GM18909 (cell line): ENCODE measurements at regions not wholly inside any gene's neighbourhood (a gene's known extent, or its start where the extent isn't known, plus 50 kb on each side); places are given as distances from the start of the nearest gene placed in this dataset.

Experiments used
- ATAC-seq: cut with Tn5 transposase; IDR thresholded peaks from one replicate; pipeline ENCODE4 v1.9.1; 2021; ENCODE audit warnings: mild to moderate bottlenecking; ENCODE audit not compliant: unreplicated experiment, poor library complexity

DNA sequence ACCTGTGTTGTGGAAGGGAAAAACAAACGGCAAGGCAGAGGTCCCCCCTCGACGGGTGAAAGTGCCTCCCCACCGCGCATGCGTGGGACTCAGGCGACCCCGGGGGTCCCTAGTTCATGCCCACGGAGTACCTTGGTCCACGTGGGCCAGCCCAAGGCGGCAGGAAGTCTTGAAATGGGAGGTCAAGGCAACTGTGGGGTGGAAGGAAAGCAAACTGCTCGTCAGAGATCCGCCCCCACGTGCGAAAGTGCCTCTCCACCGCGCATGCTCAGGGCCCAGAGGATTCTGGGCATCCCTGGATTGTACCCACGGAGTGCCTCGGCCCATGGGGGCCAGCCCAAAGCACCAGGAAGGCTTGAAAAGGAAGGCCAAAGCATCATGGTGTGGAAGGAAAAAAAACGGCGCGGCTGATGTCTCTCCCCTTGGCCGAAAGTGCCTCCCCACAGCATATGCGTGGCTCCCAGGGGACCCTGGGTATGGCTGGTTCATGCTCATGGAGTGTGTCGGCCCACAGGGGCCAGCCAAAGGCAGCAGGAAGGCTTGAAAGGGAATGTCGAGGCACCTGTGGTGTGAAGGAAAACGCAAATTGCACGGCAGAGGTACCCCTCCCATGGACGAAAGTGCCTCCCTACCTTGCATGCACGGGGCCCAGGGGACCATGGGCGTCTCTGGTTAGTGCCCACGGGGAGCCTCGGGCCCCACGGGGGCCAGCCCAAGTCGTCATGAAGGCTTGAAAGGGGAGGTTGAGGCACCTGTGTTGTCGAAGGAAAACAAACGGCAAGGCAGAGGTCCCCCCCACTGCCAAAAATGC lies 369.7 kb downstream of the ALG10 start:
- ATAC-seq, result no peak

DNA sequence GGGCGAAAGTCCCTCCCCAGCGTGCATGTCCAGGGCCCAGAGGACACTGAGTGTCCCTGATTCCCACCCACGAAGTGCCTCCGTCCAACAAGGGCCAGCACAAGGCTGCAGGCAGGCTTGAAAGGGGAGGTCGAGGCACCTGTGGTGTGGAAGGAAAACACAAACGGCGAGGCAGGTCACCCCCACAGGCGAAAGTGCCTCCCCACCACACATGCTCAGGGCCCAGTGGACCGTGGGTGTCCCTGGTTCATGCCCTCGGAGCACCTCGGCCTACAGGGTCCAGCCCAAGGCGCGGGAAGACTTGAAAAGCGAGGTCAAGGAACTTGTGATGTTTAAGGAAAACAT lies 370.4 kb downstream of the ALG10 start:
- ATAC-seq, result no peak

DNA sequence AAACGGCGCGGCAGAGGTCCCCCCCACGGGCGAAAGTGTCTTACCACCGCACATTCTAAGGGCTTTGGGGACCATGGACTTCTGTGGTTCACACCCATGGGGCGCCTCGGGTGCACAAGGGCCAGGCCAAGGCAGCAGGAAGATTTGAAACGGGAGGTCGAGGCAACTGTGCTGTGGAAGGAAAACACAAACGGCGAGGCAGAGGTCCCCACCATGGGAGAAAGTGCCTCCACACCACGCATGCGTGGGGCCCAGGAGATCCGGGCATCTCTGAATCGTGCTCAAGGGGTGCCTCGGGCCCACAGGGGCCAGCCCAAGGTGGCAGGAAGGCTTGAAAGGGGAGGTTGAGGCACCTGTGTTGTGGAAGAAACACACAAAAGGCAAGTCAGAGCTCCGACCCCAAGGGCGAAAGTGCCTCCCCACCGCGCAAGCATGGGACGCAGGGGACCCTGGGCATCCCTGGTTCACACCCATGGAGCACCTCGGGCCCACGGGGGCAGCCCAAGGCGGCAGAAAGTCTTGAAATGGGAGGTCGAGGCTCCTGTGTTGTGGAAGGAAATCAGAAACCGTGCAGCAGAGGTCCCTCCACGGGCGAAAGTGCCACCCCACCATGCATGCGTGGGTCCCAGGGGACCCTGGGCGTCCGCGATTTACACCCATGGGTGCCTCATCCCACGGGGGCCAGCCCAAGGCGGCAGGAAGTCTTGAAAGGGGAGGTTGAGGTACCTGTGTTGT lies 371.0 kb downstream of the ALG10 start:
- no peak for ATAC-seq

DNA sequence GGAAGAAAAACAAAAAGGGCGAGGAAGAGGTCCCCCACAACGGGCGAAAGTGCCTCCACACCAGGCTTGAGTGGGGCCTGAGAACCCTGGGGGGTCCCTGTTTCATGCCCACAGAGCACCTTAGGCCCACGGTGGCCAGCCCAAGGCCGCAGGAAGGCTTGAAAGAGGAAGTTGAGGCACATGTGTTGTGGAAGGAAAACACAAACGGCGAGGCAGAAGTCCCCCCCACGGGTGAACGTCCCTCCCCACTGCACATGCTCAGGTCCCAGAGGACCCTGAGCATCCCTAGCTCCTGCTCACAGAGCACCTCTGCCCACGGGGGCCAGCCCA lies 371.5 kb downstream of the ALG10 start:
- ATAC-seq, result no peak

DNA sequence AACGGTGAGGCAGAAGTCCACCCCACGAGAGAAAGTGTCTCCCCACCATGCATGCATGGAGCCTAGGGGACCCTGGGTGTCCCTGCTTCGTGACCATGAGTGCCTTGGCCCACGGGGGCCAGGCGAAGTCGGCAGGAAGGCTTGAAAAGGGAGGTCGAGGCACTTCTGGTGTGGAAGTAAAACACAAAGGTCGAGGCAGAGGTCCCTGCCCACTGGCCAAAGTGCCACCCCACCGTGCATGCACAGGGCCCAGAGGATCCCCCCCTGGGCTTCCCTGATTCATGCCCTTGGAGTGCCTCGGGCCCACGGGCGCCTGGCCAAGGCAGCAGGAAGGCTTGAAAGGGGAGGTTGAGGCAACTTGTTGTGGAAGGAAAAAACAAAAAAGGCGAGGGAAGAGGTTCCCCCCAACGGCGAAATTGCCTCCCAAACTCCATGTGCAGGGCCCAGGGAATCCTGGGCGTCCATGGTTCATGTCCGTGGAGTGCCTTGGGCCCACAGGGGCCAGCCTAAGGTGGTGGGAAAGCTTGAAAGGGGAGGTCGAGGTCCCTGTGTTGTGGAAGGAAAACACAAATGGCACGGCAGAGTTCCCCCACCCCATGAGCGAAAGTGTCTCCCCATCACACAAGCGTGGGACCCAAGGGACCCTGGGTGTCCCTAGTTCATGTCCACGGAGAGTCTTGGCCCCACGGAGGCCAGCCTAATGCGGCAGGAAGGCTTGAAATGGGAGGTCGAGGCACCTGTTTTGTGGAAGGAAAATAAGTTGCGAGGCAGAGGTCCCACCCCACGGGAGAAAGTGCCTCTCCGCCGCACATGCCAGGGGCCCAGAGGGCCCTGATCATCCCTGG lies 372.1 kb downstream of the ALG10 start:
- ATAC-seq, result no peak

DNA sequence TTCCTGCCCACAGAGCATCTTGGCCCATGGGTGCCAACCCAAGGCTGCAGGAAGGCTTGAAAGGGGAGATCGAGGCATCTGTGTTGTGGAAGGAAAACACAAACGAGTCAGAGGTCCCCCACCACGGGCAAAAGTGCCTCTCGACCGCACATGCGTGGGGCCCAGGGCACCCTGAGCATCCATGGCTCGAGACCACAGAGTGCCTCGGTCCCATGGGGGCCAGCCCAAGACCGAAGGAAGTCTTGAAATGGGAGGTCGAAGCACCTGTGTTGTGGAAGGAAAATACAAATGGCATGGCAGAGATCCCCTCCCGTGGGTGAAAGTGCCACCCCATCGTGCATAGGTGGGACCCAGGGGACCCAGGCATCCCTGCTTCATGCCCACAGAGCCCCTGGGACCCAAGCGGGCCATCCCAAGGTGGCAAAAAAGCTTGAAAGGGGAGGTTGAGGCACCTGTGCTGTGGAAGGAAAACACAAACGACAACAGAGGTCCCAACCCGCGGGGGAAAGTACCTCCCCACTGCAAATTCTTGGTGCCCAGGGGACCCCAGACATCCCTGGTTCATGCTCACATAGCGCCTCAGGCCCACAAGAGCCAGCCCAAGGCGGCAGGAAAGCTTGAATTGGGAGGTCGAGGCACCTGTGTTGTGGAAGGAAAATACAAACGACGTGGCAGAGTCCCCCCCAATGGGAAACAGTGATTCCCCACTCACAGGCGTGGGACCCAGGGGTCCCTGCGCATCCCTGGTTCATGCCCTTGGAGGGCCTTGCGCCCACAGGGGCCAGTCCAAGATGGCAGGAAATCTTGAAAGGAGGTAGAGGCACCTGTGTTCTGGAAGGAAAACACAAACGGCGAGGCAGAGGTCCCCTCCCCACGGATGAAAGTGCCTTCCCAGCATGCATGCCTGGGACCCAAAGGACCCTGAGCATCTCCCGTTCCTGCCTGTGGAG lies 373.0 kb downstream of the ALG10 start:
- ATAC-seq, result no peak

DNA sequence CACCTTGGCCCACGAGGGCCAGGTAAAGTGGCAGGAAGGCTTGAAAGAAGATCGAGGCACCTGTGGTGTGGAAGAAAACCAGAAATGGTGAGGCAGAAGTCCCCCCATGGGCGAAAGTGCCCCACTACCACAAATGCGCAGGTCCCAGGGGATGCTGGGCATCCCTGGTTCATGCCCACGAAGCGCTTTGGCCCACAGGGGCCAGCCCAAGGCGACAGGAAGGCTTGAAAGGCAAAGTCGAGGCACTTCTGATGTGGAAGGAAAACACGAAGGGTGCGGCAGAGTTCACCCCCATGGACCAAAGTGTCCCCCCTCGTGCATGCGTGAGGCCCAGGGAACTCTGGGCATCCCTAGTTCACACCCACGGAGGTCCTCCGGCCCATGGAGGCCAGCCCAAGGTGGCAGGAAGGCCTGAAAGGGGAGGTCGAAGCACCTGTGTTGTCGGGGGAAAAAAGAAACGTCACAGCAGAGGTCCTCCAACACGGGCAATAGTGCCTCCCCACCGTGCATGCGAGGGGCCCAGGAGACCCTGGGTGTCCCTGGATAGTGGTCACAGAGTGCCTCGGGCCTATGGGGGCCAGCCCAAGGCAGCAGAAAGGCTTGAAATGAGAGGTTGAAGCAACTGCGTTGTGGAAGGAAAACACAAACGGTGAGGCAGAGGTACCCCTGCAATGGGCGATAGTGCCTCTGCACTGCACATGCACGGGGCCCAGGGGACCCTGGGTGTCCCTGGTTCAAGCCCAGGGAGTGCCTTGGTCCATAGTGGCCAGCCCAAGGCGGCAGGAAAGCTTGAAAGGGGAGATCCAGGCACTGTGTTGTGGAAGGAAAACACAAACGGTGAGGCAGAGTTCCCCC lies 373.9 kb downstream of the ALG10 start:
- ATAC-seq, result no peak

DNA sequence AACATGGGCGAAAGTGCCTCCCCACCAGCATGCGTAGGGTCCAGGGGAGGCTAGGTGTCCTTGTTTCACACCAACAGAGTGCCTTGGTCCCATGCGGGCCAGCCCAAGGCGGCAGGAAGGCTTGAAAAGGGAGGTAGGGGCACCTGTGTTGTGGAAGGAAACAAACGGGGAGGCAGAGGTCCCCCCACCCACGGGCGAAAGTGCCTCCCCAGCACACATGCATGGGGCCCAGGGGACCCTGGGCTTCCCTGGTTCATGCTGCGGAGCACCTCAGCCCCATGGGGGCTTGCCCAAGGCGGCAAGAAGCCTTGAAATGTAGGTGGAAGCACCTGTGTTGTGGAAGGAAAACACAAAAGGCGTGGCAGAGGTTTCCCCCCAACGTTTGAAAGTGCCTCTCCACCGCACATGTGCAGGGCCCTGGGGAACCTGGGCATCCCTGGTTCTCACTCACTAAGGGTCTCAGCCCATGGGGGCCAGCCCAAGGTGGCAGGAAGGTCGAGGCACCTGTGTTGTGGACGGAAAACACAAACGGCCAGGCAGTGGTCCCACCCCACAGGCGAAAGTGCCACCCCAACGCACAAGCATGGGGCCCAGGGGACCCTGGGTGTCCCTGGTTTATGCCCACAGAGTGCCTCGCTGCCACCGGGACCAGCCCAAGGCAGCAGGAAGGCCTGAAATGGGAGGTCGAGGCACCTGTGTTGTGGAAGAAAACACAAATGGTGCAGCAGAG lies 374.7 kb downstream of the ALG10 start:
- no peak for ATAC-seq

DNA sequence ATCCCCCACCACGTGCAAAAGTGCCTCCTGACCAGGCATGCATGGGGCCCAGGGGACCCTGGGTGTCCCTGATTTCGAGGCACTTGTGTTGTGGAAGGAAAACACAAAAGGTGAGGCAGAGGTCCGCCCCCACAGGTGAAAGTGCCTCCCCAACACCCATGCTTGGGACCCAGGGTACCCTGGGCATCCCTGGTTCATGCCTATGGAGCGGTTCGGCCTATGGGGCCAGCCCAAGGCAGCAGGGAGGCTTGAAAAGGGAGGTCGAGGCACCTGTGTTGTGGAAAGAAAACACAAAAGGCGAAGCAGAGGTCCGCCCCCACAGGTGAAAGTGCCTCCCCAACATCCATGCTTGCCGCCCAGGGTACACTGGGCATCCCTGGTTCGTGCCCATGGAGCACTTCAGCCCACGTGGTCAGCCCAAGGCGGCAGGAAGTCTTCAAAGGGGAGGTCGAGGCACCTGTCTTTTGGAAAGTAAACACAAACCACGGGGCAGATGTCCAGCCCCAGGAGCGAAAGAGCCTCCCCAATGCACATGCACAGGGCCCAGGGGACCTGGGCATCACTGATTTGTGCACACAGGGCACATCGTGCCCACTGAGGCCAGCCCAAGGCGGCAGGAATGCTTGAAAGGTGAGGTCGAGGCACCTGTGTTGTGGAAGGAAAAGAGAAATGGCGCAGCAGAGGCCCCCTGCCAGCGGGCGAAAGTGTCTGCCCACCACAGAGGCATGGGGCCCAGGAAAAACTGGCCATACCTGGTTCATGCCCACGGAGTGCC lies 375.5 kb downstream of the ALG10 start:
- ATAC-seq, result no peak

DNA sequence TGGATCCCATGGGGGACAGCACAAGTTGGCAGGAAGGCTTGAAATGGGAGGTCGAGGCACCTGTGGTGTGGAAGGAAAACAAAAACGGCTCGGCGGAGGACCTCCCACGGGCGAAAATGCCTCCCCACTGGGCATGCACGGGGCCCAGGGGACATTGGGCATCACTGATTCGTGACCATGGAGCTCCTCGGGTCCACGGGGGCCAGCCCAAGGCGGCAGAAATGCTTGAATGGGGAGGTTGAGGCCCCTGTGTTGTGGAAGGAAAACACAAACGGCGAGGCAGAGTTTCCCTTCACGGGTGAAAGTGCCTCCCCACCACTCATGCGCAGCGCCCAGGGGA lies 376.0 kb downstream of the ALG10 start:
- ATAC-seq, result no peak

DNA sequence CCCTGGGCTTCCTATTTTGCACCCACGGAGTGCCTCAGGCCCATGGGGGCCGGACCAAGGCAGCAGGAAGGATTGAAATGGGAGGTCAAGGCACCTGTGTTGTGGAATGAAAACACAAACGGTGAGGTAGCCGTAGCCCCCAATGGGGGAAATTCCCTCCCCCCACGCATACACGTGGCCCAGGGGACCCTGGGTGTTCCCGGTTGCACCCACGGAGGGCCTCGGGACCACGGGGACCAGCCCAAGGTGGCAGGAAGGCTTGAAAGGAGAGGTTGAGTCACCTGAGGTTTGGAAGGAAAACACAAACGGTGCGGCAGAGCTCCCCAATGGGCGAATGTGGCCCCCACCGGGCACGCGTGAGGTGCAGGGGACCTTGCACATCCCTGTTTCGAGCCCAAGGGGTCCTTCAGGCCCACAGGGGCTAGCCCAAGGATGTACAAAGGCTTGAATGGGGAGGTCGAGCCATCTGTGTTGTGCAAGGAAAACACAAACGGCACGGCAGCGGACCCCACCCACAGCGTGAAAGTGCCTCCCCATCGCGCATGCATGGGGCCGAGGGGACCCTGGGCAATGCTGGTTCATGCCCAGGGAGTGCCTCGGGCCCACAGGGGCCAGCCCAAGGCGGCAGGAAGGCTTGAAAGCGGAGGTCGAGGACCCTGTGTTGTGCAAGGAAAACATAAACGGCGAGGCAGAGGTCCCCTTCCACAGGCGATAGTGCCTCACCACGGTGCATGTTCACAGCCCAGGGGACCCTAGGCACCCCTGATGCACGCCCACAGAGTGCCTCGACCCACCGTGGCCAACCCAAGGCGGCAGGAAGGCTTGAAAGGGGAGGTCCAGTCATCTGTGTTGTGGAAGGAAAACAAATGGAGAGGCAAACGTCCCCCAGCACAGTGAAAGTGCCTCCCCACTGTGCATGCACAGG lies 376.7 kb downstream of the ALG10 start:
- no peak for ATAC-seq

DNA sequence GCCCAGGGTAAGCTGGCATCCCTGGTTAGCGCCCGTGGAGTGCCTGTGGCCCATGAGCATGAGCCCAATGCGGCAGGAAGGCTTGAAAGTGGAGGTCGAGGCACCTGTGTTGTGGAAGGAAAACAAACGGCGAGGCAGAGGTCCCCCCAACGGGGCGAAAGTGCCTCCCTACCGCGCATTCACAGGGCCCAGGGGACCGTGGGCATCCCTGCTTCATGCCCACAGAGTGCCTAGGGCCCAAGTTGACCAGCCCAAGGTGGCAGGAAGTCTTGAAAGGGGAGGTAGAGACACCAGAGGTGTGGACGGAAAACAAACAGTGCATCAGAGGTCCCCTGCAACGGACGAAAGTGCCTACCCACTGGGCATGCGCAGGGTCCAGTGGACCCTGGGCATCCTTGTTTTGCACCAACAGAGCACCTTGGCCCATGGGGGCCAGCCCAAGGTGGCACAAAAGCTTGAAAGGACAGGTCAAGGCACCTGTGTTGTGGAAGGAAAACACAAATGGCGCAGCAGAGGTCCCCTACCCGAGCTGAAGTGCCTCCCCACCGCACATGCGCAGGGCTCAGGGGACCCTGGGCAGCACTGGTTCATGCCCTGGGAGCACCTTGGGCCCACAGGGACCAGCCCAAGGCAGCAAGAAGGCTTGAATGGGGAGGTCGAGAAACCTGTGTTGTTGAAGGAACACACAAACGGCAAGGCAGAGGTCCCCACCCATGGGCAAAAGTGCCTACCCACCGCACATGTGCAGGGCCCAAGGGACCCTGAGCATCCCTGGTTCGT lies 377.5 kb downstream of the ALG10 start:
- no peak for ATAC-seq

DNA sequence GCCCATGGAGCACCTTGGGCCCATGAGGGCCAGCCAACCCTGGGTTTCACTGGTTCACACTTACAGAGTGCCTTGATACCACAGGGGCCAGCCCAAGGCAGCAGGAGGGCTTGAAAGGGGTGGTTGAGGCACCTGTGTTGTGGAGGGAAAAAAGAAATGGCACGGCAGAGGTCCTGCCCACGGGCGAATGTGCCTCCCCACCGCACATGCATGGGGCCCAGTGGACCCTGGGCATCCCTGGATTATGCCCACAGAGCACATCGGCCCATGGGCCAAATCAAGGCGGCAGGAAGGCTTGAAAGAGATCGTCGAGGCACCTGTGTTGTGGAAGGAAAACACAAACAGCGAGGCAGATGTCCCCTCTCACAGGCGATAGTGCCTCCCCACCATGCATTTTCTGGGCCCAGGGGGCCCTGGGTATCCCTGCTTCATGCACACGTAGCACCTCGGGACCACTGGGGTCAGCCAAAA lies 378.1 kb downstream of the ALG10 start:
- no peak for ATAC-seq

DNA sequence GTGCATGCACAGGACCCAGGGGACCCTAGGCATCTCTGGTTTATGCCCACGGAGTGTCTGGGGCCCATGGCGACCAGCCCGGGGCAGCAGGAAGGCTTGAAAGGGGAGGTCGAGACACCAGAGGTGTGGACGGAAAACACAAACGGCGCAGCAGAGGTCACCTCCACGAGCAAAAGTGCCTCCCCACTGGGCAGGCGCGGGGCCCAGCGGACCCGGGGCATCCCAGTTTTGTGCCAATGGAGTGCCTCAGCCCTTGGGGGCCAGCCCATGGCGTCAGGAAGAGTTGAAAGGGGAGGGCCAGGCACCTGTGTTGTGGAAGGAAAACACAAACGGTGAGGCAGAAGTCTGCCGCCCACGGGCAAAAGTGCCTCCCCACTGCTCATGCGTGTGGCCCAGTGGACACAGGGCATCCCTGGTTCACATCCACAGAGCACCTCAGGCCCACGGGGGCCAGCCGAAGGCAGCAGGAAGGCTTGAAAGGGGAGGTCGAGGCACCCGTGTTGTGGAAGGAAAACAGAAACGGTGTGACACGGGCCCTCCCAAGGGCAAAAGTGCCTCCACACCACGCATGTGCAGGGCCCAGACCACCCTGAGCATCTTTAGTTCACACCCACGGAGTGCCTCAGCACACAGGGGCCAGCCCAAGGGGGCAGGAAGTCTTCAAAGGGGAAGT lies 378.8 kb downstream of the ALG10 start:
- ATAC-seq, result no peak

DNA sequence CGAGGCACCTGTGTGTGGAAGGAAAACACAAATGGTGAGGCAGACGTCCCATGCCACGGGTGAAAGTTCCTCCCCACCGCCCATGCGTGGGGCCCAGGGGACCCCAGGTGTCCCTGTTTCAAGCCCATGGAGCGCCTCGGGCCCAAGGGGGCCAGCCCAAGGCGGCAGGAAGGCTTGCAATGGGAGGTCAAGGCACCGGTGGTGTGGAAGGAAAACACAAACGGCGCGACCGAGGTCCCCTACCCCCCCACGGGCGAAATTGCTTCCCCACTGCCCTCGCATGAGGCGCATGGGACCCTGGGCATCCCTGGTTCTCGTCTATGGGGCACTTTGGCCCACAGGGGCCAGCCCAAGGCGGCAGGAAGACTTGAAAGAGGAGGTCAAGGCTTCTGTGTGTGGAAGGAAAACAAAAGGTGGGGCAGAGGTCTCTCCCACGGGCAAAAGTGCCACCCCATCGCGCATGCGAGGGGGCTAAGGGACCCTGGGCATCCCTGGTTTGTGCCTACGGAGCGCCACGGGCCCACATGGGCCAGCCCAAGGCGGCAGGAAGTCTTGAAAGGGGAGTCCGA lies 379.4 kb downstream of the ALG10 start:
- no peak for ATAC-seq
